ENCODE measurements at regions not wholly inside any gene's neighbourhood (a gene's known extent, or its start where the extent isn't known, plus 50 kb on each side); places are given as distances from the start of the nearest gene placed in this dataset.

- no peak for DNase-seq (ENCODE audit: low spot score)
These were observed 59.1 kb upstream of the FAM20A start for GRCh38 chr17:68660302-68660701.

DNA sequence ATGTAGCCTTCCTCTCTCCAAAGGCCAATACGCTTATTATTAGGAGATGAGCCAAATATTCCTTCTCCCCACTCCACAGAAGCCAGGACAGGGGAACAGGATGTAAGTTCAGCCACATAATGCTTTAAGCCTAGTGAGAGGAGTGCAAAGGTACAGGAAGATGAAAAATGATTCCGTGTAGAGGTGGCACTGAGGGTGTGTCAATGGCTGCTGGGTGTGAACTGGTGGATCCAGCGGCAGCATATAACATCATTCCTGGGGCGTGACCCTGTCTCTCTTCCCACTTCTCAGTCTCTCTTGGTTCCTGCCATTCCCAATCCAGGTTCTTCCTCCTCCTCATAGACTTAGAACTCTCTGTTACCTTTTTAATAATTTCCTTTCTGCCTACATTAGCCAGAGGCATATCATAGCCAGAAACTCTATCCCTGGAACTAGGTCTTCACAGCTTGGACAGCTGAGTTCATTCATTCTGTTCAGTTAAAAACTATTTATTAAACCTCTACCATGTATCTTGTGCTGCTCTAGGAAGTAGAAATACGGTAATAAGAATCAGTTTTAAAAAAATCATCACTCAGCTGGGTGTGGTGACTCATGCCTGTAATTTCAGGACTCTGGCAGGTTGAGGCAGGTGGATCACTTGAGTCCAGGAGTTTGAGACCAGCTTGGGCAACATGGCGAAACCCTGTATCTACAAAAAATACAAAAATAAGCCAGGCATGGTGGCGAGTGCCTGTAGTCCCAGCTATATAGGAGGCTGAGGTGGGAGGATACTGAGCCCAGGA lies 58.0 kb upstream of the FAM20A start:
- no peak for DNase-seq (ENCODE audit: low spot score)

GRCh38 chr17:68657576-68657975 lies 56.4 kb upstream of the FAM20A start:
- DNase-seq (ENCODE audit: low spot score), result no peak

DNA sequence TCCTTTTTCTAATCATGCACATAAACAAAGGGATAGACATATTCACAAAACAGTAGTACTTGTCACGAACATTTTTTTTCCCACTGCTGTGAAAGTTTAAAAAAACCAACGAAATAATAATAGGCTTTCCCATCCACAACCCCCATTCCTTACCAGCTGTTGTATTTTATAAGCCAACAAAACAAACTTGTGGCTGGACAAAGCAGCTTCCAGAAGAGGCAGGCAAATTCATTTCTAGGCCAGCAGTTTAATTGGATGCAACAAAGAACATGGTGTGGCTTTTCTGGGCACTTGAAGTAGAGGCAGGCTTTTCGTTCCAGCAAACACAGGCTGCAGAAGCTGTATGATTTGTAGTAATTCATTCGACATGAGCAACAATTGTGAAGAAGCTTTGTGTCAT lies 56.0 kb upstream of the FAM20A start:
- DNase-seq (ENCODE audit: low spot score), result no peak

GRCh38 chr17:68656666-68657065 lies 55.5 kb upstream of the FAM20A start:
- no peak for DNase-seq (ENCODE audit: low spot score)
